ENCODE measurements at regions not wholly inside any gene's neighbourhood (a gene's known extent, or its start where the extent isn't known, plus 50 kb on each side); places are given as distances from the start of the nearest gene placed in this dataset.

- peaks cover 4% of the 10 kb centered on the region for H3K9me3 Mint-ChIP-seq (ENCODE audit: unreplicated experiment)
- H3K4me3 Mint-ChIP-seq (ENCODE audit: unreplicated experiment), result no peak overlapping the region
- no peak for DNase-seq (ENCODE audit: extremely low spot score, unreplicated experiment)
- no peak overlapping the region for H3K27ac Mint-ChIP-seq (ENCODE audit: unreplicated experiment)
- H3K36me3 Mint-ChIP-seq (ENCODE audit: unreplicated experiment), result no peaks in the 10 kb centered on the region
- TF ChIP-seq CTCF (IDR thresholded peaks at IDR 0.05), result no peak
- no peaks in the 10 kb centered on the region for H3K27me3 Mint-ChIP-seq (ENCODE audit: unreplicated experiment)
- H3K4me1 Mint-ChIP-seq (ENCODE audit: unreplicated experiment), result no peaks in the 10 kb centered on the region
Observed at GRCh38 chr5:89133975-89134374, 251.0 kb upstream of the MEF2C start.

- H3K4me3 Mint-ChIP-seq (ENCODE audit: unreplicated experiment), result no peak overlapping the region
- TF ChIP-seq CTCF (IDR thresholded peaks at IDR 0.05), result no peak
- no peaks in the 10 kb centered on the region for H3K27me3 Mint-ChIP-seq (ENCODE audit: unreplicated experiment)
- no peak overlapping the region for H3K27ac Mint-ChIP-seq (ENCODE audit: unreplicated experiment)
- DNase-seq (ENCODE audit: extremely low spot score, unreplicated experiment), result no peak
- peaks cover 2% of the 10 kb centered on the region for H3K4me1 Mint-ChIP-seq (ENCODE audit: unreplicated experiment)
- no peaks in the 10 kb centered on the region for H3K36me3 Mint-ChIP-seq (ENCODE audit: unreplicated experiment)
- H3K9me3 Mint-ChIP-seq (ENCODE audit: unreplicated experiment), result no peaks in the 10 kb centered on the region
Observed at GRCh38 chr5:89133129-89133528, 250.1 kb upstream of the MEF2C start.

GRCh38 chr5:89130851-89131250 lies 247.9 kb upstream of the MEF2C start:
- no peak for TF ChIP-seq CTCF (IDR thresholded peaks at IDR 0.05)
- Mint-ChIP-seq H3K4me1 (ENCODE audit: unreplicated experiment) (peaks cover 3% of the 10 kb centered on the region), H3K27ac (ENCODE audit: unreplicated experiment) (no peak overlapping the region), H3K9me3 (ENCODE audit: unreplicated experiment) (no peaks in the 10 kb centered on the region), H3K36me3 (ENCODE audit: unreplicated experiment) (no peaks in the 10 kb centered on the region), H3K27me3 (ENCODE audit: unreplicated experiment) (no peaks in the 10 kb centered on the region), H3K4me3 (ENCODE audit: unreplicated experiment) (no peak overlapping the region)
- no peak for DNase-seq (ENCODE audit: extremely low spot score, unreplicated experiment)

- H3K4me3 Mint-ChIP-seq (ENCODE audit: unreplicated experiment), result no peak overlapping the region
- H3K9me3 Mint-ChIP-seq (ENCODE audit: unreplicated experiment), result no peaks in the 10 kb centered on the region
- no peaks in the 10 kb centered on the region for H3K36me3 Mint-ChIP-seq (ENCODE audit: unreplicated experiment)
- no peak for DNase-seq (ENCODE audit: extremely low spot score, unreplicated experiment)
- H3K27ac Mint-ChIP-seq (ENCODE audit: unreplicated experiment), result no peak overlapping the region
- H3K27me3 Mint-ChIP-seq (ENCODE audit: unreplicated experiment), result no peaks in the 10 kb centered on the region
- no peak for TF ChIP-seq CTCF (IDR thresholded peaks at IDR 0.05)
- peaks cover 3% of the 10 kb centered on the region for H3K4me1 Mint-ChIP-seq (ENCODE audit: unreplicated experiment)
Observed at GRCh38 chr5:89129941-89130340, 247.0 kb upstream of the MEF2C start.

- Mint-ChIP-seq H3K27ac (ENCODE audit: unreplicated experiment) (no peak overlapping the region), H3K36me3 (ENCODE audit: unreplicated experiment) (no peaks in the 10 kb centered on the region), H3K4me1 (ENCODE audit: unreplicated experiment) (peaks cover 3% of the 10 kb centered on the region), H3K4me3 (ENCODE audit: unreplicated experiment) (no peak overlapping the region), H3K9me3 (ENCODE audit: unreplicated experiment) (no peaks in the 10 kb centered on the region), H3K27me3 (ENCODE audit: unreplicated experiment) (no peaks in the 10 kb centered on the region)
- no peak for DNase-seq (ENCODE audit: extremely low spot score, unreplicated experiment)
- no peak for TF ChIP-seq CTCF (IDR thresholded peaks at IDR 0.05)
Observed at GRCh38 chr5:89128906-89129625, 246.1 kb upstream of the MEF2C start.
